H9 (cell line): ENCODE measurements at regions not wholly inside any gene's neighbourhood (a gene's known extent, or its start where the extent isn't known, plus 50 kb on each side); places are given as distances from the start of the nearest gene placed in this dataset.

Experiments
- DNase-seq: peaks from one replicate; pipeline ENCODE4 v3.0.0-alpha.2; 2017
- H2AFZ ChIP-seq: one replicate; pipeline ENCODE4 v1.6.1; 2013; ENCODE audit warnings: mild to moderate bottlenecking, low read length, control low read depth, moderate library complexity
- H2AK5ac ChIP-seq: 2 replicates; pipeline ENCODE4 v1.6.1; 2013; ENCODE audit warnings: low read length, control low read depth, mixed read lengths; ENCODE audit not compliant: insufficient read length
- H2BK120ac ChIP-seq: one replicate; pipeline ENCODE4 v1.6.1; 2013; ENCODE audit warnings: low read depth, mild to moderate bottlenecking, low read length, control low read depth, inconsistent platforms; ENCODE audit not compliant: poor library complexity, severe bottlenecking
- H2BK12ac ChIP-seq: 2 replicates; pipeline ENCODE4 v1.6.1; 2013; ENCODE audit warnings: low read length, control low read depth, mixed read lengths, low read depth; ENCODE audit not compliant: insufficient read length
- H2BK15ac ChIP-seq: 2 replicates; pipeline ENCODE4 v1.6.1; 2013; ENCODE audit warnings: low read depth, low read length, control low read depth
- H2BK20ac ChIP-seq: one replicate; pipeline ENCODE4 v1.6.1; 2013; ENCODE audit warnings: low read depth, mild to moderate bottlenecking, low read length, control low read depth, inconsistent platforms; ENCODE audit not compliant: poor library complexity, severe bottlenecking
- H2BK5ac ChIP-seq: 2 replicates; pipeline ENCODE4 v1.6.1; 2013; ENCODE audit warnings: low read length, control low read depth, mixed read lengths; ENCODE audit not compliant: insufficient read length
- H3K14ac ChIP-seq: 2 replicates; pipeline ENCODE4 v1.6.1; 2013; ENCODE audit warnings: low read length, control low read depth; ENCODE audit not compliant: insufficient read depth
- H3K18ac ChIP-seq: 2 replicates; pipeline ENCODE4 v1.6.1; 2013; ENCODE audit warnings: low read depth, mild to moderate bottlenecking, mixed read lengths, low read length, control low read depth; ENCODE audit not compliant: insufficient read length
- H3K23ac ChIP-seq: 2 replicates; pipeline ENCODE4 v1.6.1; 2013; ENCODE audit warnings: low read length, control low read depth, mixed read lengths, low read depth; ENCODE audit not compliant: insufficient read length
- H3K23me2 ChIP-seq: 2 replicates; pipeline ENCODE4 v1.6.1; 2013; ENCODE audit warnings: low read depth, mild to moderate bottlenecking, mixed read lengths, low read length, control low read depth; ENCODE audit not compliant: insufficient read length, poor library complexity, severe bottlenecking
- H3K27ac ChIP-seq: 2 replicates; pipeline ENCODE4 v1.5.1; 2013; ENCODE audit warnings: low read length, control low read depth, mixed read lengths, low read depth; ENCODE audit not compliant: insufficient read length
- H3K27me3 ChIP-seq: 2 replicates; pipeline ENCODE4 v1.6.1; 2013; ENCODE audit warnings: low read length, control low read depth, inconsistent platforms; ENCODE audit not compliant: insufficient read depth
- H3K4ac ChIP-seq: 2 replicates; pipeline ENCODE4 v1.6.1; 2013; ENCODE audit warnings: low read depth, mild to moderate bottlenecking, control low read depth, inconsistent platforms, low read length, moderate library complexity
- H3K4me1 ChIP-seq: 2 replicates; pipeline ENCODE4 v1.6.1; 2013; ENCODE audit warnings: low read length, control low read depth, inconsistent platforms; ENCODE audit not compliant: insufficient read depth
- H3K4me2 ChIP-seq: 2 replicates; pipeline ENCODE4 v1.6.1; 2013; ENCODE audit warnings: low read length, control low read depth, mixed read lengths; ENCODE audit not compliant: insufficient read length, insufficient read depth
- H3K56ac ChIP-seq: 2 replicates; pipeline ENCODE4 v1.6.1; 2013; ENCODE audit warnings: low read depth, mild to moderate bottlenecking, mixed read lengths, low read length, control low read depth; ENCODE audit not compliant: insufficient read length
- H3K79me1 ChIP-seq: 2 replicates; pipeline ENCODE4 v1.6.1; 2013; ENCODE audit warnings: low read depth, mild to moderate bottlenecking, moderate library complexity, low read length, control low read depth, inconsistent platforms; ENCODE audit not compliant: insufficient read depth, poor library complexity, severe bottlenecking
- H3K79me2 ChIP-seq: 2 replicates; pipeline ENCODE4 v1.6.1; 2013; ENCODE audit warnings: low read length, control low read depth, inconsistent platforms; ENCODE audit not compliant: insufficient read depth
- H3K9ac ChIP-seq: 2 replicates; pipeline ENCODE4 v1.6.1; 2013; ENCODE audit warnings: low read length, control low read depth, mixed read lengths; ENCODE audit not compliant: insufficient read length; ENCODE audit errors: extremely low read depth
- H3K9me3 ChIP-seq: one replicate; pipeline ENCODE4 v1.6.1; 2013; ENCODE audit warnings: low read depth, low read length, inconsistent platforms; ENCODE audit not compliant: control insufficient read depth
- H3T11ph ChIP-seq: one replicate; pipeline ENCODE4 v1.6.1; 2013; ENCODE audit warnings: mild to moderate bottlenecking, low read length, control low read depth, inconsistent platforms
- H4K20me1 ChIP-seq: one replicate; pipeline ENCODE4 v1.6.1; 2013; ENCODE audit not compliant: control insufficient read depth, insufficient read length, insufficient read depth
- H4K5ac ChIP-seq: 2 replicates; pipeline ENCODE4 v1.6.1; 2013; ENCODE audit warnings: low read depth, mild to moderate bottlenecking, mixed read lengths, low read length, control low read depth; ENCODE audit not compliant: insufficient read length
- H4K8ac ChIP-seq: replicated peaks from 2 replicates; pipeline ENCODE4 v1.6.1; 2013; ENCODE audit warnings: low read length, control low read depth, mixed read lengths, low read depth; ENCODE audit not compliant: insufficient read length
- H4K91ac ChIP-seq: 2 replicates; pipeline ENCODE4 v1.6.1; 2013; ENCODE audit warnings: low read depth, mild to moderate bottlenecking, moderate library complexity, mixed read lengths, low read length, control low read depth; ENCODE audit not compliant: insufficient read length
- H3K27ac Mint-ChIP-seq, 3 experiments: 2 replicates in 2 of 3; 3 replicates in 1 of 3; pipeline ENCODE4 v1.8.0; 2020 to 2021; ENCODE audit warnings: mixed read lengths in 3 of 3, mild to moderate bottlenecking in 1 of 3, moderate library complexity in 1 of 3
- H3K27me3 Mint-ChIP-seq: 2 replicates; pipeline ENCODE4 v1.8.0; 2021; ENCODE audit warnings: low read depth, mild to moderate bottlenecking, moderate library complexity, mixed read lengths
- H3K36me3 Mint-ChIP-seq, 3 experiments: 2 replicates in 2 of 3; 3 replicates in 1 of 3; pipeline ENCODE4 v1.8.0; 2020 to 2021; ENCODE audit warnings: low read depth in 3 of 3, mixed read lengths in 3 of 3; ENCODE audit not compliant: insufficient read depth in 1 of 3
- H3K4me1 Mint-ChIP-seq, 2 experiments: 2 replicates each; pipeline ENCODE4 v1.8.0; 2020; ENCODE audit warnings: mixed read lengths in 2 of 2
- H3K4me3 Mint-ChIP-seq, 2 experiments: 2 replicates in 1 of 2; 3 replicates in 1 of 2; pipeline ENCODE4 v1.8.0; 2020 to 2021; ENCODE audit warnings: mild to moderate bottlenecking in 2 of 2, mixed read lengths in 2 of 2, moderate library complexity in 1 of 2
- H3K9me3 Mint-ChIP-seq, 2 experiments: 2 replicates in 1 of 2; 3 replicates in 1 of 2; pipeline ENCODE4 v1.8.0; 2020; ENCODE audit warnings: mild to moderate bottlenecking in 2 of 2, mixed read lengths in 2 of 2, moderate library complexity in 1 of 2
- WGBS: extraction: QIAGEN DNeasy Blood & Tissue Kit; methylation state at CpG from one replicate; pipeline ENCODE4 v1.1.7; 2013; ENCODE audit warnings: missing lambda C conversion rate, low lambda C conversion rate, mixed read lengths; ENCODE audit not compliant: insufficient read length; ENCODE audit errors: extremely low coverage; 5-methylcytosine and 5-hydroxymethylcytosine counted together
- TF ChIP-seq, protein P1 (sequence below): fragments of 200-600 bp; sonication (generic); conservative IDR thresholded peaks from 3 replicates; pipeline ENCODE4 v1.8.0; 2021; ENCODE audit warnings: antibody characterized with exemption, mild to moderate bottlenecking

DNA sequence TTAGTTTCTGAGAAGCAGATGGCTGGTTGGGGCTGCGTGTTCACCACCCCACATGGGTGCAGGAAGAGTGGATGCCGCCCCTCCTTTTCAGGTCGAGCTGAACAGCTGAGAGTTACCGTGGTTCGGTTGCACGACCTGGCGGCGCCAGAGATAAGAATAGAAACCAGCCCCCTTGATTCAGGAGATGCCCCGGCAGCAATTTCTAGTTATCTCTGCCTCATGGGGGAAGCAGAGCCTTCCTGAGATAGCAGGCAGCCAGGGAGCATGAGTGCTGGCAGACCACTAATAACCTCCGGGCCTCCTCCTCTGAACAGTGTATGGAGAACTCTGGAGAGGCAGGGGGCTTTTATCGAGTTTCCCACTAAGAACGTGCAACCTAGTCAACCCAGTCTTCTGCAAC, 177.8 kb downstream of the NSG2 start:
- no peaks in the 10 kb centered on the region for H3K79me1 ChIP-seq
- Mint-ChIP-seq H3K27ac (no peak overlapping the region), H3K36me3 (no peaks in the 10 kb centered on the region), H3K4me1 (peaks cover 0 to 10% of the 10 kb centered on the region in 2 experiments; a peak in 2 of 4 replicates), H3K27me3 (peaks cover 3% of the 10 kb centered on the region), H3K4me3 (no peak overlapping the region), H3K9me3 (no peaks in the 10 kb centered on the region)
- no peak overlapping the region for H2BK5ac ChIP-seq
- H3K9me3 ChIP-seq: no peaks in the 10 kb centered on the region
- no peaks in the 10 kb centered on the region for H3K27me3 ChIP-seq
- H2AFZ ChIP-seq: no peak overlapping the region
- no peak overlapping the region for H3K27ac ChIP-seq
- H4K8ac ChIP-seq: no peak overlapping the region
- TF ChIP-seq, protein P1, sequence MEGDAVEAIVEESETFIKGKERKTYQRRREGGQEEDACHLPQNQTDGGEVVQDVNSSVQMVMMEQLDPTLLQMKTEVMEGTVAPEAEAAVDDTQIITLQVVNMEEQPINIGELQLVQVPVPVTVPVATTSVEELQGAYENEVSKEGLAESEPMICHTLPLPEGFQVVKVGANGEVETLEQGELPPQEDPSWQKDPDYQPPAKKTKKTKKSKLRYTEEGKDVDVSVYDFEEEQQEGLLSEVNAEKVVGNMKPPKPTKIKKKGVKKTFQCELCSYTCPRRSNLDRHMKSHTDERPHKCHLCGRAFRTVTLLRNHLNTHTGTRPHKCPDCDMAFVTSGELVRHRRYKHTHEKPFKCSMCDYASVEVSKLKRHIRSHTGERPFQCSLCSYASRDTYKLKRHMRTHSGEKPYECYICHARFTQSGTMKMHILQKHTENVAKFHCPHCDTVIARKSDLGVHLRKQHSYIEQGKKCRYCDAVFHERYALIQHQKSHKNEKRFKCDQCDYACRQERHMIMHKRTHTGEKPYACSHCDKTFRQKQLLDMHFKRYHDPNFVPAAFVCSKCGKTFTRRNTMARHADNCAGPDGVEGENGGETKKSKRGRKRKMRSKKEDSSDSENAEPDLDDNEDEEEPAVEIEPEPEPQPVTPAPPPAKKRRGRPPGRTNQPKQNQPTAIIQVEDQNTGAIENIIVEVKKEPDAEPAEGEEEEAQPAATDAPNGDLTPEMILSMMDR: no peak
- no peaks in the 10 kb centered on the region for H3K79me2 ChIP-seq
- no peak overlapping the region for H4K5ac ChIP-seq
- H2AK5ac ChIP-seq: no peak overlapping the region
- H3K23me2 ChIP-seq: no peaks in the 10 kb centered on the region
- H2BK20ac ChIP-seq: no peak overlapping the region
- H3K4ac ChIP-seq: no peak overlapping the region
- no CpG with 5 or more reads among the region's 12 CpGs for WGBS
- H2BK12ac ChIP-seq: no peak overlapping the region
- H3K4me2 ChIP-seq: no peak overlapping the region
- no peak overlapping the region for H3K56ac ChIP-seq
- H4K91ac ChIP-seq: no peak overlapping the region
- no peak overlapping the region for H3K23ac ChIP-seq
- no peak overlapping the region for H2BK120ac ChIP-seq
- DNase-seq: no peak
- no peaks in the 10 kb centered on the region for H3K4me1 ChIP-seq
- no peak overlapping the region for H3K18ac ChIP-seq
- no peak overlapping the region for H3K9ac ChIP-seq
- no peaks in the 10 kb centered on the region for H4K20me1 ChIP-seq
- H3T11ph ChIP-seq: no peak overlapping the region
- H3K14ac ChIP-seq: no peak overlapping the region
- H2BK15ac ChIP-seq: no peak overlapping the region
